GM19035 (cell line): ENCODE measurements at regions not wholly inside any gene's neighbourhood (a gene's known extent, or its start where the extent isn't known, plus 50 kb on each side); places are given as distances from the start of the nearest gene placed in this dataset.

ENCODE experiments used
- ATAC-seq: cut with Tn5 transposase; IDR thresholded peaks from one replicate; pipeline ENCODE4 v1.9.1; 2021; ENCODE audit not compliant: unreplicated experiment

DNA sequence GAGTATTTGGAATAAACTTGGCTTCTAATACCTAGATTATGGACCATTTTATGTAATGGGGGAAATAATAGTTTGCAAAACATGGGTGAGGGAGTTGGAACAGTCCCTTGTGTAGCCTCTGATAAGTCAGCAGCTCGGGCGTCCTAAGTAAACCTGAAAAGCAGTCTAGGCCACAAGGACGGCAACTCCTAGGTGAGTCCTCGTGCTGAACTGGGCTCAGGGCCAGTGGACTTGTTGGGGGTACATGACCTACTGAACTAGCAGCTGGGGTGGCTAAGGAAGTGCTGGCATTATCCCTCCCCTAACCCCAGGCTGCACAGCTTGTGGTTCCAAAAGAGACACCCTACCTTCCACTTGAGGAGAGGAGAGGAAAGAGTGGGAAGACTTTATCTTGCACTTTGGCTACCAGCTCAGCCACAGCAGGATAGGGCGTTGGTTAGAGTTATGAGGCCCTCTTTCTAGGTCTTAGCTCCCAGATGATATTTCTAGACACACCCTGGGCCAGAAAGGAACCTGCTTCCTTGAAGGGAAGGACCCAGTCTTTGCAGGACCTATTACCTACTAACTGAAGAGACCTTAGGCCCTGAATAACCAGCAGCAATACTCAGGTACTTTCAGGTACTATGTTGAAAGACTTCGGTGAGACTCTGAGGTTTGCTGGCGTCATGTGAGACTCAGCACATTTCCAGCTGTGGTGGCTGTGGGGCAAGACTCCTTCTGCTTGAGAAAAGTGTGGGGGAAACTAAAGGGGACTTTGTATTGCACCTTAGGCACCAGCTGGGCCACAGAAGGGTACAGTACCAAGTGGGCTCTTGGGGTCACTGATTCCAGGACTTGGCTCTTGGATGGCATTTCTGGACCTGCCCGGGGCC is 71.0 kb downstream of the AQP4 start:
- no peak for ATAC-seq

DNA sequence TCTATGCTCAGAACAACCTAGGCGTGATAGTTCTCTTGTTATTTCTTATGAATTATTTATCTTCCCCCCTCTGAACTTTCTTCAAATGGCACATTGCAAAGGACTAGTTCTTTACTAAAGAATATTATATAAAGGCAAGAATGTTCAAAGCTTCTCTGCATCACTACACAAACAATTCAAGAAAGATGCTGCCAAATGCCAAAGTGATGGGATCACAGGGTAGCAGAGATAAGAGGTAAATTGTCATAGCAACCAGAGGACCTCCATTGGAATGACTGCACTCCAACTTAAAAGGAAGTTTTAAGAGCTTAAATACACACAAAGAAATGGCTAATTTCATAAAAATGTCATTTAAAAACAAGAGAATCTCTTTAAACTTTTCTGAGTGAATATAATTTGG is 72.8 kb downstream of the AQP4 start:
- ATAC-seq, result no peak

DNA sequence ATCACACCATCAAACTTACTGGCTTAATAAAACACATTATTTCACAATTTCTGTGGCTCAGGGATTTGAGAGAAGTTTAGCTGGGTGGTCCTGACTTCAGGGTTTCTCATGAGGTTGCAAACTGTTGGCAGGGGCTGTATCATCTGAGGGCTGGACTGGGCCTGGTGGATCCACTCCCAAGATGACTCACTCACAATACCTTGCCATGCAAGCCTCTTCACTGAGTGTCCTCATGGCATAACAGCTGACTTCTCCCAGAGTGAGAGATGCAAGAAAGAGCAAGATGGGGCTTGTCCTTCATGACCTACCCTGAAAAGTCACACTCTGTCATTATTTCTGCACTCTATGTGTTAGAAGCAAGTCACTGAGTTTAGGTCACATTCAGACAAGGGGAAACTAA is 73.8 kb downstream of the AQP4 start:
- no peak for ATAC-seq

DNA sequence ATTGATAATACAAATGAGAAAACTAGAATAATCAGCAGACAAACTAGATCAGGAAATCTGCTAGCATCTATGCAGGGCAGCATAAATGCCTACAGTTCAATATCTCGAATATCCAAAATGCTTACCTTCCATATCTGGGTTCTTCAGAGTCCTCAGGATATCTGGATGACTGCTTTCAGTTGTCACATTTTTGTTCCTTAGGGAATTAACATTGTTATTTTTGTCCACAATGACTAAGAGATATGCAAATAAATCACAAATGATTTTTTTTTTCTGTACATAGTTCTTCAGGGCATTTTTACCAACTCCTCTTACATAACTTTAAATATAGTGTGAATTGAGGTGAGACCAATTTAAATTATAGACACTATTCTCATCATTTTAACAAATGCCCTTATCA is 80.9 kb downstream of the AQP4 start:
- ATAC-seq, result no peak

DNA sequence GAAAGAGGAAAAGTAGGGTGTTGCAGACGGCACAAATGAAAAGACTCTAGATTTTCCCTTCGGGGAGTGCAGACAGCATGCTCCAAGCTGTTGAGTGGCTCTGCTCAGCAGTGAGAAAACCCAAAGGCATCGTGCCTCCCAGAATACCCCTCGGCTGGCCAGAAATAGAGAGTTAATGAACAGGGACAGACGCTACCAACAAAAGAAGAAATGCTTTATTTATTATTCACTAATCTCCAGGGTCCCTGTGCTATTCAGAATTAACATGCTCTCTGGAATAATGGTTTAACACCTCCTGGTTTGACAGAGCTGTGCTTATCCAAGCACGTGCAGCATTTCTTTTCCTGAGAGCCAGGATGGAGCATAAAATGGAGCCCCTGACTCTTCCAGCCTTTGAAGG is 82.3 kb downstream of the AQP4 start:
- no peak for ATAC-seq

DNA sequence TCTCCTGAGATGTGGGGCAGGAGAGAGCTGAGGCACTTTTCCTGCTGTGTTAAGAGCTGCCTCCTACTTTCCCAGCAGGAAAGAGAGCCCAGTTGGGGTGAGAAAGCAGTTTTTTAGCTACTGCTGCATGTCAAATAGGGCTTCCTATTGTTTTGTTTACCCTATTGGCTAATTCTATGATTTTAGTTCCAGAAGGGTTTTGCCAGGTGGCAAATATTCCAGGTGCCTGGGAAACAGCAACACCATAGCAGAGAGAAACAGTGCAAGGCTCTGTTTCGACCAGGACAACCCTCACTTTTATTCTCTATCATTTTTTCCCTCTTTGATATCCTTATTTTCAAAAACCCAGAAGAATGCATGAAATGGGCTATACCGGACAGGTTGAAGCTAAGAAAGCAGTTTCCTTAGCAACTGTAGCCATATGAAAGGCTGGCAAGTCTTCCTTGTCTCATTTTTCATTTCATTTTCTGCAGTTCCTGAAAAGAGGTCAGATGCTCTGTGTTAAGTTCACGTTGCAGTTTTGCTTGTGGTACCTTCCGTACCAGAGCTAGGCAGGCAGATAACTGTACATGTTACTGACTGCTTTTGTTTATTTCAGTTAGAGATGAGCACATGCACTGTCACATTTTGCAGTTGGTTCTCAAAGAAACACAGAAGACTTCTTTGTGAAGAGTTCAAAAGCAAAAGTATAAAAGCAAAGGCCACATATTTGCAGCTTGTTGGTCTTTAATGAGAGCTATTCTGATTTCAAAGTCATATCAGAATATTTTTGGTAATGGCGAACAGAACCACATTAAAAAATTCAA is 84.8 kb downstream of the AQP4 start:
- ATAC-seq, result no peak

DNA sequence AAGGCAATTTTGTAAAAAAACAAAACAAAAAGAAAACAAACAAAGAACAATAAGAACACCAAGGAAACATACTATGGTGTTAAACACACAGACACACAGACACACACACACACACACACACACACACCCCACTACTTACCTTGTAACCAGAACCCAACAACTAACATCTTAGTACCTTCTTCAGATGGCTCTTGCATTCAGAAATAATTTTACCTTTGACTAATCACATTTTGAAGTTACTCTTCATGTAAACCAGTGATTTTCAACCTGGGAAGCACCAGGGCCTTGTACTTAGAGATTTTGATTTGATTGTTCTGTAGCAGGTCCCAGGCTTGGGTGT is 87.5 kb downstream of the AQP4 start:
- ATAC-seq, result no peak

DNA sequence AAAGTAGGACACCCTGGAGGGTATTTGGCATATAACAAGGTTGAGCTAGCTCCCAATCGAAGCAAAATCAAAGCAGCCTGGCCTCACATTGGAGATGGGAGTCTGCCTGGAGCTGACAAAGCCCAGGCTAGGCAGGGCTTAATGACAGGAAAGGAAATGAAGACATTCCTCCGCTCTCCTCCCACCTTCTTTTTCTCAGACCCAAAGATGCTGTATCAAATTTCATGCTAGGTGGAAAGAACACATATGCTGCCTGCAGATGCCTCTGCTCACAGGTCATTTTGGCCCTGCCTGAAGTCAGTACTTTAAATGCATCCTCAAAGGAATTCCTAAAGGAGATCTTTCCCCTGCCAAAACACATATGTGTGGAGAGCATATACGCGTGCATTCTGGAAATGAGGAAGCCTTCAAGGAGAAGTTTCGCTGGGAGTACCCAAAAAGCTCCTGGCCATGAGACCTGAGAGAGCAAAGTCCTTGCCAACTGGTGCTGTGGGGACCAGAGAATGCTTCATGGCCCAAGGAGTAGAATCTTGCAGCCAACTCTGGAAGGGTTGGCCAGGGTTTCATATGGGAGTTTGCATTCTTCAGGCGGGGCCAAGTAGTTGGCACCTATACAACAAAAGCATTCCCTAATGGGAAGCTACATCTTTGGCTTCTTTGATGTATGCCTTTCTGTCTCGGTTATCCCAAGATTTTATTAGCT is 88.0 kb downstream of the AQP4 start:
- no peak for ATAC-seq

DNA sequence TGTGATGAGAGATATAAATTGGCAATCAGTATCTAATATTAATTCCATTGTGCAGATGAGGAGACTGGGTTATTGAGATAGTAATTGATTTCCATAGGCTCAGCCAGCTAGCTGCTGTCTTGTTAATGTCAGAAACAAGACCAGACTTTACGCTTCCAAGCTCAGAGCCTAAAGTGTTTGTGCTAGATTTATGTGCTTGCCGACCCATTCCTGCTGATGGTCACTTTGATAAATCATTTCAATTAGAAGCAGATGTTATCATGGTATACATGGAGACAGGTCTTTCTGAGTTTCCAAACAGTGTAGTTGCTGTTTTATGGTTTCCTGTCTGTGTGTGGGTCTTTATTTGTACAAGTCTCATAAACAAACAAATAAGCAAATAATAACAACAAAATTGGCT is 92.8 kb downstream of the AQP4 start:
- ATAC-seq, result no peak

DNA sequence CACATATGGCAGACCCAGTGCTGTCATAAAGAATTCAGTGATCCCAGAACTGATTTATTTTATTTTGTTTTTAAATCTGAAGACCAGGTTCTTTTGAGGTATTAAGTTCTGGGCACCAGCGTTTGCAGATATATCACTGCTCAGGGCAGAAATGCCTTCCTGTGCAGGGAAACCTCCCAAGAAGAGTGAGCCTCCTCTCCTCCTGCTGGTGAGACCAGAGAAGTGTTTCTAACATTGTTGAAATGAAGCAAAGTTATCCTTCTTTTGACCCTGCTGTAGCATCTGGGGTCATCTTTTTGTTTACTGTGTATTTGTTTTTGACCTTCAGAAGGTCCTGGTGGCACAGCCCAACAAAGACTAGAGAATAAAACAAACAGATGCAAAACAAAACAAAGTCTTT is 94.0 kb downstream of the AQP4 start:
- ATAC-seq, result no peak

DNA sequence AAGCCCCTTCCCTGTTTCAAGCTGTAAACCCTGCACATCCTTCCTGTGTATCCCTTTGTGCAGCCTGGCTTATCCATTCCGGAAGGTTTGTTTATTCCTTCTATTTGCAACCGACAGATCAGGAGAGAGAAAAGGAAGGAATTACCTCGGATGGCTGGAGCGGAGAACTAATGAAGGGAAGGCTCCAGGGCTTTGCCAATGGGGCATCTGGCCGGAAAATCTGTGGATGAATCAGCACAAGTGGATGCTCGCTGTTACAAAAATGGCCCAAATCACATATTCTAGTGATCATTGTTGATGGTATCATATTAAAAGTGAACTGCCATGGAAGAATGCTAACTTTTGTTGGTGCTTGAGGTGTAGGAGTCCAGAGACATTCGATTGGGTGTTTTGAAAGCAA is 97.1 kb downstream of the AQP4 start:
- ATAC-seq, result no peak

DNA sequence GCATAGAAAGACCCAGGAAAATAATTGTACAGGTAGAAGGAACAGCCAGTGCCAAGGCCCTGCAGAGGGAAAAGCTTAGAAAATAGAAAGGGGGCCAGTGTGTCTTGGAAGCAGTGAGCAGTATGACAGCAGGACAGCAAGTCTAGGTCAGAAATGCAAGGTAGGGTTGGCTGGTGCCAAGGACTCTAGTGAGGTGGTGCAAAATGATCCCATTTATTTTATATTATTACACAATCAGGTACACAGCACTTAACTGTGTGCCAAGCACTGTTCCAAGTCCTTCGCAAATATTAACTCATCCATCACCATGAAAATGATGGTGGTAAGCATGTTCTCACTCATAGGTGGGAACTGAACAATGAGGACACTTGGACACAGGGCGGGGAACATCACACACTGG is 100.0 kb downstream of the AQP4 start:
- ATAC-seq, result no peak

DNA sequence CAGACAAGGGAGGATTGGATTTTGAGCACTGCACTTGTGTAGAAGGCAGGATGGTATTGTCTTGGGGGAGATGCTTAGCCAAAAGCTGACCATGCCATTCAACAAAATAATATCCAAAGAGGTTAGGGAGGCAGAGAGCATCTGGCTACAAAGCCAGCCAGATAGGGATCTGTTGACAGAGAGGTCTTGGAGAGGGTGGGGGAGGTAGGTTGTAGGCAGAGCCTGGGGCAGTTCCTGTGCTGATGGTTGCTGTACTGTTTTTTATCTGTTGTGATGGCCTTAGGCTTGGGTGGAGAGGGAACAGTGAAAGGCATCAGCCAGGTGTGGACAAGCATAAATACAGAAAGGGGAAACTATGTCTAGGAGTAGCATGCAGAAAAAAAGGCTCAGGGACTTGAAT is 100.9 kb downstream of the AQP4 start:
- no peak for ATAC-seq

DNA sequence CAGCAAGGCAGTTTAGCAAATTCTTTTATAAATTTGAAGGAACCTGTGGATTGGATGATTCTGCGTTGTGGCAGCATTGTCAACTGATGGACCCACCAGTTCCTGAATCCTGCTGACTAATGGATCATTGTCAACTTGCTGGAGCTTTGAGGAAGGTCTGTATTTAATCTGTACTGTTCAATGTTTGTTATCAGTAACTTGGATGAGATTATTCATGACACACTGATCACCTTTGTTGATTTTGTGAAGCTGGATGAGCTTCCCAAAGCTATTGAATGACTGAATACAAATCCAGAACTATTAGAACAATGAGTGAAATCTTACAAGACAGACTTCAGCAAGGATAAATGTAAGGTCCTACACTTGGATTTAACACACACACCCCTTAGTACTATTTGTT is 101.3 kb downstream of the AQP4 start:
- ATAC-seq, result no peak

DNA sequence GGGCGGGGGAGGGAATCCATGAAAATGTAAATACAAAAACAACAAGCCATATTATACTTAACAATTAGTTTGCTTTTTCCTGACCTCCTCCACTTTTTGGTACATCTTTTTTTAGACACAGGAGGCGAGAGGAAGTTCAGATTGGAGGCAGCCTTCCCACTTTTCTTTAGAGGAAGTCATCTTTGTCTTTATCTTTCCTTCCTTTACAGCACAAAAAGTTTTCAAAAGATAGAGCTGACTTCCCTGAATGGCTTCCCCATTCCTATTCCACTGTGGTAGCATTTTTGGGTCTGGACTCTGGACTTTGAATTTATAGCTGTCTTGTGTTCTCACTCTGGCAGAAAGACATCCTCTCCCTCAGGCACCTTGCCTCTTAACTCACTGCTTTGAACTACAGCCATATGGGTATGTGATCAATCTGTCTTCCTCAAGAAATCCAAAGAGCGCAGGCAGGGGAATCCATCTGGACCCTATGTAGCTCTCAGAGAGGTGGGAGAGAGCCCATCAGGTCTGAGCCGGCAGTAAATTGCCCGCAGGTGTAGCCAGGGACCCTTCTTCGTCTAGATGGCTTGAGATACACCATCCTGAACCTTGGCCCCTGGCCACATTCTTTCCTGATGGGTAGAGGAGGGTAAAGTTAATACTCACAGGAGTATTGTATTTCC is 101.9 kb downstream of the AQP4 start:
- ATAC-seq, result no peak

DNA sequence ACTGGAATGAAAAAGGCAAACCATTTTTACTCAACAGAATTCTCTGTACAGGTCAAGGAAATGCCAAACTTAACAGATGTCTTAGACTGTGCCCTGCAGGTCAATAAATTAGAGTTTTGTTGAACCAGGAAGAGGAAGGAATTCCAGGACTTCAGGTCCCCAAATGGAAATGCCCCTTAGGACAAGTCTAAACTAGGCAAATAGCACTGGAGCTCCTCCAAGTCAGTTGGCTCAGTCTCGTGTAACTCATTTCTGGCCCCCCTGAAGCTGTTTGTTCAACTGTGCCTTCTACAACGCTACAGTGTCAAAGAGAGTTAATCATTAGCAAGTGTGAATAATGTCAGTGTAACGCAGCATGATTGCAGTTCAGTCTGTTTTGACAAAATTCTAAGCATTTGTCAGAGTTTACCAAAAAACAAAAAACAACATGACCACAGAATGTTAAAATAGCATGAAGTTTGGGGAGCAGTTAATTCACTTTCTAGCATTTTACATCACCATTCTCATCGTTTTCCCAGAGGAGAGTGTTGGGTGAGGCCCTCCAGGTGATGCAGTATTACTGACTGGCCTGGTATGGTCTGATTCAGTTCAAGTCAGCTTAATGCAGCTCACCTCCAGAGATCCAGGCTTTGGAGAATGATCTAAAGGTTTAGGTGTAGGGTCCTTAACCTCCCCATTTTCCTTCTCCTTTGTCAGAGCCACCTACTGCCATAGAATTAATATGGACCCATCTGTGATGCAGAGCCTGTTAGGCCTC is 108.1 kb downstream of the AQP4 start:
- no peak for ATAC-seq

DNA sequence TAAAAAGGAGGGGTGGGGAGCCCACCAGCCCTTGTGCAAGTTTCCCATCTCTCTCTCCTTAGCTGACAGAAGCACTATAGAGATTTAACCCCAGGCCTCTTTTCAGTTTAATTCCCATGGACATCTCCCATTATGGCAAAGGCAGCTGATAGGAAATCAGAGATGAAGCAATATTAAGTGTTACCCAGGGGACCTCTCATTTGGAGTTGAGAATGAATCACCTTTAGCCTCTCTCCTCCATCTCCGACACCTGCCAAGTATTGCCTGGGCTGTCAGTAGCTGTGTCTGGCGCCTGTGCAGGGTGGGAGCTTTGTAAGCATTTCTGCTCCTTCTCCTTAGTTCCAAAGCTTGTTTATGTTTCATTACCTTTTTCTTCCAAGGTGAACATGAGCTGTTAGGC is 109.0 kb downstream of the AQP4 start:
- ATAC-seq, result no peak

DNA sequence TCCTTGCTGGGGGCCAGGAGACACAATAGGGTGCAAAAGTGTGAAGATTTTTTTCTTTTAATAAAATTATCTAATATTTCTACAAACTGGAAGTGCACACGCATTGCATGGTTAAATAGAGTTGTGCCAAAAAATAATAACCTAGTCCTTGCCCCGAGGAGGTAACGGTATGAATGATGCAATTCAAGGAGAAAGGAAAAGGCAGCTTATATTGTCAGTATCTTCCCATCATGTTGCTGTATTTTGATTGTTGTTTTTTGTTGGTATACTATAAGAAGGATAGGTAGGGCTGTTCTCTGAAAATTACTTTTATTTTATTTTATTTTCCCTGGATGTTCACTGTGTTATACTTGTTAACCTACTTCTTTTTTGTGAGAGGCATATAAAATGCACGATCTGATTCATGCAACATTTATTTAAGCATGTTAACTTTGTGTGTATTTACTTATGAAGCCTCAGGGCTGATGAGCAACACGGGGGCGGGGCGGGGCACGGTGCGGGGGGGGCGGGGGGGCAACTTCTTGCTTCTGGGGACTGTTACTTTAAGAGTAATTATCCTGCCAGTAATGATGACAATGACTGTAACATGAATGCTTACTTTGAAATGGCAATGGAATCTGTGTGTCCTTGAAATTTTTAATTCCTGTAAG is 118.6 kb downstream of the AQP4 start:
- no peak for ATAC-seq

DNA sequence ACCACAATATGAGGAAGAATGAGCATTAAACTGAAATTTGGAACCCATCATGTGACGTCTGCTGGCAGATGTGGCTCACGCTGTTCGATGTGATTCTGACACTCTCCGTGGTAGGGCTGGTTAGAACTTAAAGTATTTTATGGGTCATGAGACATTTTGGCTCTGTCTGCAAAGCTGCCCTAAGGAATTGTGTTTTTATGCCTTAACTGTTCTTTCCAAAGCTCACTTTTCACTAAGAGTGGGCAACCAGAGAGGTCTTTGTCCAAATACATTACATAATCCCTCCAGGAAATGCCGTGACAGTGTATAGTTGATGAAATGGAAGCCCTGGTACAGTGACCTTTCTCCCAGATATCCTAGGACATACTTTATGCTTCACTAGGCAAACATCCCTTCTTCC is 119.1 kb downstream of the AQP4 start:
- no peak for ATAC-seq
